Stimulated activated CD8-positive, alpha-beta memory T cell treated with anti-CD3 and anti-CD28 coated beads, Interleukin-12 subunit alpha, Interleukin-12 subunit beta, amount 100 ng/mL, for 24 hours (primary cell): ENCODE measurements at regions not wholly inside any gene's neighbourhood (a gene's known extent, or its start where the extent isn't known, plus 50 kb on each side); places are given as distances from the start of the nearest gene placed in this dataset.
"Not testable (repeated sequence)": the region's sequence is repeated elsewhere in the genome, so short reads cannot be mapped to it uniquely, and the experiment has no call there.

Experiments used
- DNase-seq: peaks from one replicate; pipeline ENCODE4 v3.0.0-alpha.2; 2020; ENCODE audit errors: extremely low read depth

- no peak for DNase-seq
These were observed 216.3 kb upstream of the PRNP start for GRCh38 chr20:4469910-4470309.

DNA sequence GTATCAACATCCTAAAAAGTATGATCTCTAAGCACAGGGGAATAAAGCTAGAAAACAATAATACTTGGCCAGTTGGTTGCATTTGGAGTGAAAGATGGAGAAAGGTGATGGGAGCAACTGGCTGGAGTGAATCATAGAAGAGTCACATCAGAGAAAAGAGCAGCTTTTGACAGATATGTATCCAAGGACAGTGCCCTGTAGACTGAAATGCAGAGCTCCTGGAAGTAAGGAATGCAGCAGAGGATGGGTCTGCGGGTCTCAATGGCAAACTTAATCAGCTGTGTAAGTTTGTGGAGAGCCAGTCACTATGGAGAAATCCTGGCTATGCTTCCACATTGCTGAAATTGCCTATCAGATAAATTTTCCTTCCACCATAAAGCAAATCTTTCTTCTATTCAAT lies 218.1 kb upstream of the PRNP start:
- DNase-seq = no peak

DNA sequence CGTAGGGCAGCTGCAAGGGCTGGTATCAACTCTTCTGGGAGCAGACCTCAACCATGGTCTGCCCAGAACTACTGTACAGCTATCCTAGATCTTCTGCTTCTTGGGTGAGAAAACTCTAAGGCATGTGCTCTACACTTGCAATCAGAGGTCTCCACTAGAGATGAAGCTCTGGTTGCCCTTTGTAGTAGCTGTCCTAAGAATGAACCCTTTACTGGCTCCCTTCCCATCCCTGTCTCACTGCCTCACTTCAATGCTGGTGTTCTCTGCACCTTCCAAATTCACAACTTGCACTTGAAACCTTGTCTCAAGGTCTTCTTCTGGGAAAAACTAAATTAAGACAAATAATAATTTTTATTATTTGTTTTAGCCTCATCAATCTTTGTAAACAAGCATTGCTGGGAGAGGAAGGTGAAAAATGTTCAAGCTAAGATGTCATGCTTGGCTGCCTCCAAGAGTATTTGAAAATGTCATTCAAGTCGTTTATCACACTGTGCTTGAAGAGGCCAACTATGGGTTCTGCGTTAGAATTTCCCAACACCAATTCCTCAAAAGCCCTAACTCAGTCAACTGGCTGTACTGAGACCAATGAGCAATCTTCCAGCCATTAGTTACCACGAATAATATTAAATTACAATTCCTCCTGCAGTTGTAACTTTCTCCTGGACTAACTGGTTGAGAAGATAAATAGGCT lies 216.9 kb upstream of the ADRA1D start:
- DNase-seq = no peak

- DNase-seq = no peak
These were observed 216.1 kb upstream of the ADRA1D start for GRCh38 chr20:4465212-4465611.

- not testable (repeated sequence) for DNase-seq
These were observed 213.7 kb upstream of the ADRA1D start for GRCh38 chr20:4462801-4463200.

GRCh38 chr20:4459081-4459480 lies 210.0 kb upstream of the ADRA1D start:
- DNase-seq = no peak

GRCh38 chr20:4457566-4458543 lies 208.8 kb upstream of the ADRA1D start:
- DNase-seq = no peak

DNA sequence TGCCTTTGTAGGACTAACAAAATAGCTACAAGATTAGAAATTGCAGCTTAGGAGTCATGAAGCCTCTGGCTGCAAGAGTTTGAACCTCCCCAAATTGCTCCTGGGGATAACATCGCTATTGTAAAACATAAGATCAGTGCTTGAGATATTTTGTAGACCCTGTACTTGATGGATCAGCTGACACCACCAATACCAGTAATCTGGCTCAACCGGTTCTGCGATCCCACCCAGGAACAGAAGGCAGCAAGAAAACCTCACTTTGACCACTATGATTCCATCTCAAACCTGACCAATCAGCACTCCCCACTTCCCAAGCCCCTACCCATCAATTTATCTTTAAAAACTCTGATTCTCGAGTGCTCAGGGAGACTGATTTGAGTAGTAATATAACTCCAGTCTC lies 206.9 kb upstream of the ADRA1D start:
- DNase-seq = no peak

DNA sequence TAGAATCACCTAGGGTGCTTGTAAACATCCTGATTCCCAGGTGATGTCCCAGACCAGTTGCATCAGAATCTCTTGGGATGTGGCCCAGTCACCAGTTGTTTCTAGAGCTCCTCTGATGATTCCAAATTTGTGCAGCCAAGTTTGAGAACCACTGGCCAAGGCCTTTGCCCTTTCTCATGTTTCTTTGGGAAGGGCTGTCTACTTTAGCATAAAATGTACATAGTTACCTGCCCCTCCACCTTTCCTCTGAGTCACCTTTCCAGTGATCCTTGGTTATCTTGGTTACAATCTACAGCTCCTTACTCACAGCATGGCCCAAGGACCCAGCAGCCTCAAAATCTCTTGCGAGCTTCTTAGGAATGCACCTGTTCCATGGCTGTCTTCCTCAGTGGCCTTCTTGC lies 206.2 kb upstream of the ADRA1D start:
- DNase-seq = no peak

DNA sequence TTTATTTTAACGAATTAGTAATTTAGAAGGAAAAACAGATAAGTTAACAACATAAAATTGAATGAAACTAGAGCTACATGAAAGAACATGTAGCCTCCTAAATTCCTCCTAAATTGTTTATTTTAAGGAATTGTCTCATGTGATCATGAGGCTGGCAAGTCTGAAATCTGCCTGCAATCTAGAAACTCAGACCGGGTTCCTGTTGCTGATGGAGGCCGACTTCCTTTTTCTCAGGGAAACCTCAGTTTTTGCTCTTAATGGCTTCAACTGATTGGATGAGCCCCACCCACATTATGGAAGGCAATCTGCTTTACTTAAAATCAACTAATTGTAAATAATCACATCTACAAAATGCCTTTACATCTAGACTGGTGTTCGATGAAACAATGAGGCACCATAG lies 205.0 kb upstream of the ADRA1D start:
- no peak for DNase-seq

- DNase-seq = no peak
These were observed 204.3 kb upstream of the ADRA1D start for GRCh38 chr20:4453359-4453758.

GRCh38 chr20:4451487-4452081 lies 202.5 kb upstream of the ADRA1D start:
- no peak for DNase-seq

DNA sequence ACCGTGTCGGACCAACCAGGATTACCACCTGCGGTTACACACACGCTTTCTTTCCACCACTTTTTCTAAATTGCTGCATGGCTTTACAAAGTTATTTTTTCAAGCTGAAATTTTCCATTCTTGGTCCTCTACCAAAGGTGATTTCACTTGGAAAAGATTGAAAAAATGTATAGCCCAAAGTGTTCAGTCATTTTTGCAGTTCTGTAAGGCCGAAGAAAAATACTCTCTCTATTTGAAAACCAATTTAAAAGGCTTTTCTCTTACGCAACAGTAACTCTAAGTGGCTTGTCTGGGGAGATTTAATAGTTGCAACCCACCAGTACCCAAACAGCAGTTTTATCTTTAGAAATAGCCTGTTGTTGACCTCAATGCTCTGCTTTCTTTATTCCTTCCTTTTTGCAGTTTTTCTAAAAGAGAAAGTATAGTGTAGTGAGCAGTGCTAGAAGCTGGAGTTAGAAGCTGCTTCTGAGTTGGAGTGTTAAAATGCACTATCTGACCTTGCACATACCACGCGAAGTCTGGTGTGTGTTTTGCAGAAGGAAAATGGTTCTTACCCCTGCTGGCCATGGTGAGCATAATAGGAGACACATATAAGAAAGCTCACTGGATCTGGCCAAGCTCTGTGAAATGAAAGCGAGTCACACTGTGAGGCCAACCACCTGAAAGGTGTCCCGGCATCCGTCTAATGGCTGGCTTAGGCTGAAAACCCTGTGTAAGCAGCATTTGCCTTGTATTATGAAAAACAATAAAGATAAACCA lies 201.0 kb upstream of the ADRA1D start:
- DNase-seq = no peak

DNA sequence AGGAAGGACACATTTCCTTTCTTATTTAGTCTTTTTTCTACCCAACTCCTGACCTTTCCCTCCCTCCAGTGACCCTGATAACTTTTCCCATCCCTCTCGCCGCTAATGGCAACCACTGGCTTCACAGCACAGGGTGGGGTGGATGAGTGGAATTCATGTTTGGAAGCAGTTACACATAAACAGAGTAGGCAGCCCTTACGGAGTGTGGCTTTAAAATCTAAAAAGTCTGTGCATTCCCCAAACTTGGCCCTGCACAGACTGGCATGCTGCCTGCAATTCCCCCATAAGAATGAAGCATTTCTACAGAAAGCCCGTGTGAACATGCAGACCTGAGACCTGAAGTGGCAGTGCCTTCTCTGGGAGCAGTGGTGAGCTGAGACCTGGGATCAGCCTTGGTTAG lies 196.7 kb upstream of the ADRA1D start:
- DNase-seq = no peak

GRCh38 chr20:4445331-4445730 lies 196.2 kb upstream of the ADRA1D start:
- DNase-seq = no peak

- no peak for DNase-seq
These were observed 195.3 kb upstream of the ADRA1D start for GRCh38 chr20:4444404-4444803.

- no peak for DNase-seq
These were observed 193.9 kb upstream of the ADRA1D start for GRCh38 chr20:4443016-4443415.

DNA sequence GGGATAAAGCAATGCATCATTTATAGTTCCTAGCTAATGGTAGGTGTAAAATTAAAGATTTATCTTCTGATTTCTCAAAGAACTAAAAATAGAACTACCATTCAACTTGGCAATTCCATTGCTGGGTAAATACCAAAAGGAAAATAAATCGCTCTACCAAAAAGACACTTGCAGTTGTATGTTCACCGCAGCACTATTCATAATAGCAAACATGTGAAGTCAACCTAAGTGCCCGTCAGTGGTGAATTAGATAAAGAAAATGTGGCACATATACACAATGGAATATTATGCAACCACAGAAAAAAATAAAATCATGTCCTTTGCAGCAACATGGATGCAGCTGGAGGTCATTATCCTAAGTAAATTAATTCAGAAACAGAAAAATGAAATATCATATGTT lies 192.8 kb upstream of the ADRA1D start:
- DNase-seq = no peak

GRCh38 chr20:4441191-4441590 lies 192.1 kb upstream of the ADRA1D start:
- no peak for DNase-seq

DNA sequence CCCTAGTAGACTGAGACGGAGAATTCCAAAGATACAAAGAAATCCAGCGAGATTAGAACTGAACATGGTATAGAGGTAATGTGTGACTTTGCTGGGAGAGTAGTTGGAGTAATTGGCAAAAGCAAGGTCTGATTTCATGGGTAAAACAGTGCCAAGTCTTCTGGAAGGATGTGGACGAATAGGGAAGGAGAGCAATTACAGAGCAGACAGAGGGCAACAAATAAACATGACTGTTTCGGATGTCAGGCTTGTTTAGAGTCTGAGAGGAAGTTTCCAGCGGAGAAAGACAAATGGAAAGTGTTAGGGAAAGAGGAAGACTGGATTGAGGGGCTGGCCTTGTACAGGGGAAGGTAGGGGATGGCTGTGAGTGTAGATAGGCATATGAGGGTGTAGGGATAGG lies 190.4 kb upstream of the ADRA1D start:
- DNase-seq = no peak

GRCh38 chr20:4437131-4437530 lies 188.0 kb upstream of the ADRA1D start:
- no peak for DNase-seq
